SK-N-SH (cell line): ENCODE measurements at regions not wholly inside any gene's neighbourhood (a gene's known extent, or its start where the extent isn't known, plus 50 kb on each side); places are given as distances from the start of the nearest gene placed in this dataset.

ENCODE experiments used
- CTCF ChIA-PET: fragments of 300-600, 350-600 bp; formaldehyde crosslinking; extraction: SDS; loops from one replicate; lab custom pipeline; 2021; lab: Yijun Ruan, JAX
- POLR2A ChIA-PET: fragments of 350-600 bp; sonication (Branson Sonifier 250); formaldehyde crosslinking; extraction: SDS; loops from one replicate; lab custom pipeline; 2020; ENCODE audit warnings: antibody characterized with exemption, inconsistent platforms; lab: Yijun Ruan, JAX
- DNase-seq: peaks from one replicate; pipeline ENCODE4 v3.0.0; 2012
- H2AFZ ChIP-seq: fragments of 200-600 bp; sonication (generic); 2 replicates; pipeline ENCODE4 v1.8.1; 2016; ENCODE audit warnings: antibody characterized with exemption, mild to moderate bottlenecking, low read depth
- H3F3A ChIP-seq: fragments of 200-600 bp; sonication (generic); replicated peaks from 2 replicates; pipeline ENCODE3; 2016; ENCODE audit warnings: antibody characterized with exemption, mild to moderate bottlenecking; ENCODE audit not compliant: insufficient read depth
- H3K27ac ChIP-seq, 2 experiments: fragments of 200-500 bp in 1 of 2; fragments of 200-600 bp in 1 of 2; sonication (Bioruptor generic) in 1 of 2; sonication (generic), shearing (Covaris generic) in 1 of 2; 2 replicates each; pipeline versions ENCODE4 v1.5.1 to v1.6.1; 2014 to 2016; ENCODE audit warnings: low read depth in 2 of 2, inconsistent platforms in 1 of 2, low read length in 1 of 2, mild to moderate bottlenecking in 1 of 2, mixed read lengths in 1 of 2
- H3K27me3 ChIP-seq: fragments of 200-600 bp; sonication (generic), shearing (Covaris generic); 2 replicates; pipeline ENCODE4 v1.6.1; 2016; ENCODE audit warnings: mixed run types; ENCODE audit not compliant: insufficient read depth
- H3K36me3 ChIP-seq, 2 experiments: fragments of 200-500 bp in 1 of 2; fragments of 200-600 bp in 1 of 2; sonication (Bioruptor generic) in 1 of 2; sonication (generic) in 1 of 2; replicated peaks in 1 of 2; 2 replicates each; pipeline versions ENCODE3 to v1.5.1; 2014 to 2016; ENCODE audit warnings: low read length in 1 of 2, mild to moderate bottlenecking in 1 of 2; ENCODE audit not compliant: insufficient read depth in 2 of 2, control insufficient read depth in 1 of 2
- H3K4me1 ChIP-seq, 2 experiments: fragments of 200-500 bp in 1 of 2; fragments of 200-600 bp in 1 of 2; sonication (Bioruptor generic) in 1 of 2; sonication (generic), shearing (Covaris generic) in 1 of 2; 2 replicates each; pipeline versions ENCODE4 v1.5.1 to v1.6.1; 2014 to 2016; ENCODE audit warnings: low read depth in 1 of 2, low read length in 1 of 2, mixed run types in 1 of 2; ENCODE audit not compliant: insufficient read depth in 2 of 2, control insufficient read depth in 1 of 2
- H3K4me2 ChIP-seq: fragments of 200-600 bp; sonication (generic), shearing (Covaris generic); 2 replicates; pipeline ENCODE4 v1.6.1; 2017; ENCODE audit warnings: mixed run types
- H3K4me3 ChIP-seq, 2 experiments: fragments of 200-500 bp in 1 of 2; fragments of 200-600 bp in 1 of 2; sonication (Bioruptor generic) in 1 of 2; sonication (generic), shearing (Covaris generic) in 1 of 2; 2 replicates each; pipeline versions ENCODE4 v1.5.1 to v1.8.1; 2014 to 2016; ENCODE audit warnings: low read depth in 2 of 2, inconsistent platforms in 1 of 2, low read length in 1 of 2, mild to moderate bottlenecking in 1 of 2, mixed read lengths in 1 of 2, moderate library complexity in 1 of 2
- H3K79me2 ChIP-seq: fragments of 200-600 bp; sonication (generic); 2 replicates; pipeline ENCODE4 v1.8.1; 2017; ENCODE audit warnings: mild to moderate bottlenecking; ENCODE audit not compliant: insufficient read depth
- H3K9ac ChIP-seq: fragments of 200-600 bp; sonication (generic); 2 replicates; pipeline ENCODE4 v1.6.1; 2017; ENCODE audit warnings: mixed run types
- H3K9me2 ChIP-seq: fragments of 200-600 bp; sonication (generic); 2 replicates; pipeline ENCODE4 v1.6.1; 2017; ENCODE audit warnings: mixed run types
- H3K9me3 ChIP-seq: fragments of 200-600 bp; sonication (generic); 2 replicates; pipeline ENCODE4 v1.6.1; 2017; ENCODE audit warnings: mixed run types, mild to moderate bottlenecking, moderate library complexity
- H4K20me1 ChIP-seq: fragments of 200-600 bp; sonication (generic); 2 replicates; pipeline ENCODE4 v1.6.1; 2017; ENCODE audit warnings: mild to moderate bottlenecking, mixed run types; ENCODE audit not compliant: insufficient read depth
- EP300 ChIP-seq, 2 experiments: IDR thresholded peaks; 2 replicates each; pipeline versions ENCODE4 v1.4.0 to v1.6.1; 2012; ENCODE audit warnings: borderline replicate concordance in 1 of 2, low read depth in 1 of 2, low read length in 1 of 2
- FOXJ3 ChIP-seq: sonication (generic); formaldehyde crosslinking; IDR thresholded peaks from 2 replicates; pipeline ENCODE4 v1.5.1; 2020; ENCODE audit warnings: mild to moderate bottlenecking, missing genetic modification reagents
- FOXM1 ChIP-seq: IDR thresholded peaks from 2 replicates; pipeline ENCODE4 v1.4.0; 2012; ENCODE audit warnings: low read depth, mild to moderate bottlenecking
- GABPA ChIP-seq: IDR thresholded peaks from 2 replicates; pipeline ENCODE4 v1.4.0; 2012; ENCODE audit warnings: low read depth, mild to moderate bottlenecking
- IRF3 ChIP-seq: fragments of 150-350 bp; IDR thresholded peaks from 2 replicates; pipeline ENCODE4 v1.6.1; 2016; ENCODE audit warnings: mild to moderate bottlenecking, low read depth, low read length
- JUND ChIP-seq: IDR thresholded peaks from 2 replicates; pipeline ENCODE4 v1.4.0; 2012
- MAX ChIP-seq: IDR thresholded peaks from 2 replicates; pipeline ENCODE4 v1.4.0; 2012; ENCODE audit warnings: low read depth
- MEF2A ChIP-seq: IDR thresholded peaks from 2 replicates; pipeline ENCODE4 v1.4.0; 2012; ENCODE audit warnings: low read depth, borderline replicate concordance
- MXI1 ChIP-seq: IDR thresholded peaks from 2 replicates; pipeline ENCODE4 v1.6.1; 2012; ENCODE audit warnings: mild to moderate bottlenecking, low read depth, low read length, improper control_type of control experiment
- NRF1 ChIP-seq: IDR thresholded peaks from 2 replicates; pipeline ENCODE4 v1.6.1; 2012; ENCODE audit warnings: low read depth, mild to moderate bottlenecking, low read length
- PBX3 ChIP-seq: IDR thresholded peaks from 2 replicates; pipeline ENCODE4; 2012
- POLR2AphosphoS5 ChIP-seq: IDR thresholded peaks from 2 replicates; pipeline ENCODE4 v1.6.1; 2012; ENCODE audit warnings: low read depth, low read length
- RCOR1 ChIP-seq: fragments of 150-350 bp; IDR thresholded peaks from 2 replicates; pipeline ENCODE4 v1.6.1; 2017; ENCODE audit warnings: antibody characterized with exemption, low read length
- RXRA ChIP-seq: IDR thresholded peaks from 2 replicates; pipeline ENCODE4 v1.4.0; 2012; ENCODE audit warnings: low read depth, mild to moderate bottlenecking, borderline replicate concordance
- SMC3 ChIP-seq: IDR thresholded peaks from 2 replicates; pipeline ENCODE4 v1.6.1; 2012; ENCODE audit warnings: low read depth, low read length, improper control_type of control experiment
- TAF1 ChIP-seq: IDR thresholded peaks from 2 replicates; pipeline ENCODE4 v1.6.1; 2012; ENCODE audit warnings: low read depth, mild to moderate bottlenecking, low read length, moderate library complexity, borderline replicate concordance
- TCF12 ChIP-seq: IDR thresholded peaks from 2 replicates; pipeline ENCODE4 v1.4.0; 2012
- TEAD4 ChIP-seq: IDR thresholded peaks from 2 replicates; pipeline ENCODE4 v1.4.0; 2012; ENCODE audit warnings: mild to moderate bottlenecking, borderline replicate concordance; ENCODE audit not compliant: insufficient read depth
- USF1 ChIP-seq: IDR thresholded peaks from 2 replicates; pipeline ENCODE4 v1.4.0; 2012; ENCODE audit warnings: low read depth, borderline replicate concordance
- ZBTB33 ChIP-seq: IDR thresholded peaks from 2 replicates; pipeline ENCODE4 v1.4.0; 2012; ENCODE audit warnings: low read depth, borderline replicate concordance

GRCh38 chr1:101170506-101171050 lies 66.2 kb upstream of the S1PR1 start (continued):
- TF ChIP-seq FOXJ3, result no peak

- no peaks in the 10 kb centered on the region for H3K79me2 ChIP-seq
- H3K9me3 ChIP-seq, result no peaks in the 10 kb centered on the region
- H3K27me3 ChIP-seq, result no peaks in the 10 kb centered on the region
- H3K27ac ChIP-seq, result no peak overlapping the region
- H3K9me2 ChIP-seq, result no peaks in the 10 kb centered on the region
- ChIA-PET POLR2A (no interaction called here), CTCF (interaction anchor here (1.2 kb wide), 1 partner anchor 120 kb away, joined by 3 read pairs; no protein-coding TSS in a partner anchor)
- TF ChIP-seq ZBTB33 (no peak), RCOR1 (no peak), FOXJ3 (no peak), MAX (no peak), FOXM1 (no peak), EP300 (IDR thresholded peaks at IDR 0.05; ENCODE audit: borderline replicate concordance in 1 of 2, low read depth in 1 of 2, low read length in 1 of 2) (no peak), MXI1 (no peak), TCF12 (no peak), GABPA (no peak), IRF3 (no peak), RXRA (no peak), POLR2AphosphoS5 (no peak), SMC3 (no peak), PBX3 (no peak), TAF1 (no peak), JUND (no peak), MEF2A (no peak), USF1 (no peak), TEAD4 (no peak), NRF1 (no peak)
- no peaks in the 10 kb centered on the region for H3K4me1 ChIP-seq
- no peaks in the 10 kb centered on the region for H3K36me3 ChIP-seq
- H4K20me1 ChIP-seq, result no peaks in the 10 kb centered on the region
- no peak overlapping the region for H3K4me3 ChIP-seq
- no peak for DNase-seq
- no peaks in the 10 kb centered on the region for H3F3A ChIP-seq
- H3K9ac ChIP-seq, result no peak overlapping the region
- no peak overlapping the region for H2AFZ ChIP-seq
- no peak overlapping the region for H3K4me2 ChIP-seq
Observed at GRCh38 chr1:101167891-101168290, 68.9 kb upstream of the S1PR1 start.
